Psoas muscle (tissue), 7 donors: ENCODE measurements at regions not wholly inside any gene's neighbourhood (a gene's known extent, or its start where the extent isn't known, plus 50 kb on each side); places are given as distances from the start of the nearest gene placed in this dataset.

Experiments
- ATAC-seq, 4 donors: fragments of 200-7000 bp; cut with Tn5 transposase; one replicate each; pipeline ENCODE4 v1.9.1; 2020; ENCODE audit warnings: moderate library complexity in 3 of 4, mild to moderate bottlenecking in 2 of 4
- DNase-seq, 2 donors: peaks; one replicate each; pipeline ENCODE4 v3.0.0-alpha.2; 2020
- H3K27ac ChIP-seq: fragments of 200-600 bp; one replicate; pipeline ENCODE4 v1.8.0; 2022
- H3K27me3 ChIP-seq, 3 donors: fragments of 200-600 bp in 1 of 3; one replicate each; pipeline versions ENCODE4 v1.6.1 to v1.8.0; 2013 to 2022; ENCODE audit warnings: low read length in 2 of 3, mild to moderate bottlenecking in 2 of 3, moderate library complexity in 1 of 3; ENCODE audit not compliant: insufficient read depth in 3 of 3
- H3K36me3 ChIP-seq, 2 donors: fragments of 200-600 bp in 1 of 2; one replicate each; pipeline versions ENCODE4 v1.6.1 to v1.8.0; 2013 to 2022; ENCODE audit warnings: low read depth in 1 of 2, mild to moderate bottlenecking in 1 of 2, moderate library complexity in 1 of 2; ENCODE audit not compliant: insufficient read depth in 1 of 2
- H3K4me1 ChIP-seq: fragments of 200-600 bp; one replicate; pipeline ENCODE4 v1.8.0; 2022
- H3K4me3 ChIP-seq: fragments of 200-600 bp; one replicate; pipeline ENCODE4 v1.8.0; 2022; ENCODE audit warnings: mild to moderate bottlenecking
- H3K9me3 ChIP-seq: fragments of 200-600 bp; one replicate; pipeline ENCODE4 v1.8.0; 2022
- CTCF ChIP-seq: fragments of 200-600 bp; IDR thresholded peaks from one replicate; pipeline ENCODE4 v1.8.0; 2022; ENCODE audit warnings: antibody characterized with exemption
- WGBS, 3 donors: extraction: QIAGEN DNeasy Blood & Tissue Kit; methylation state at CpG; one replicate each; pipeline versions ENCODE4 v1.1.6 to v1.1.7; 2013; 5-methylcytosine and 5-hydroxymethylcytosine counted together
- intact Hi-C, 2 donors: fragments of 100-400 bp; cut with DNase I; formaldehyde crosslinking; loops; one replicate each; pipeline versions ENCODE4 v1.11.0 to v1.14.2; 2022
- donor health status: healthy with polysubstance abuse.
- donor health status: DM: no; HTN: no; CAD: no; lungs with moderate emphysema.
- donor health status: Bipolar disorder and iron deficiency.
- donor health status: healthy.
- donor health status: DM: yes; HTN: yes; CAD: no.
- donor health status: DM: no; HTN: no; CAD: no.
- donor health status: DM: yes; HTN: yes; CAD: no.

- TF ChIP-seq CTCF = no peak
- H3K27ac ChIP-seq = no peak overlapping the region
- no peaks in the 10 kb centered on the region for H3K9me3 ChIP-seq
- no peak overlapping the region for H3K4me3 ChIP-seq
- no peak for ATAC-seq
- no peak for DNase-seq
- 50 to 62% (median 53%) methylated on average over 3 of the region's 3 CpGs for WGBS, 3 donors
- H3K36me3 ChIP-seq = no peaks in the 10 kb centered on the region
- H3K4me1 ChIP-seq = no peaks in the 10 kb centered on the region
- intact Hi-C loops = no loop called here
- peaks cover 0 to 3% (median 0%) of the 10 kb centered on the region in 3 donors for H3K27me3 ChIP-seq
Measured at GRCh38 chr10:62540389-62540788, 166.2 kb downstream of the ZNF365 start.

- no peak overlapping the region for H3K4me3 ChIP-seq
- no peaks in the 10 kb centered on the region for H3K36me3 ChIP-seq
- H3K27ac ChIP-seq = no peak overlapping the region
- peaks cover 0 to 3% (median 0%) of the 10 kb centered on the region in 3 donors for H3K27me3 ChIP-seq
- WGBS, 3 donors = 73 to 83% (median 79%) methylated on average over 7 of the region's 7 CpGs
- H3K4me1 ChIP-seq = no peaks in the 10 kb centered on the region
- ATAC-seq = no peak
- no peak for TF ChIP-seq CTCF
- intact Hi-C loops = no loop called here
- DNase-seq = peak in 1 of 2 donors; percentile 30
- no peaks in the 10 kb centered on the region for H3K9me3 ChIP-seq
Measured at GRCh38 chr10:62541811-62542210, 167.6 kb downstream of the ZNF365 start.

- TF ChIP-seq CTCF = no peak
- Histone ChIP-seq H3K9me3 (no peaks in the 10 kb centered on the region), H3K4me1 (no peaks in the 10 kb centered on the region), H3K27me3 (peaks cover 0 to 3% (median 0%) of the 10 kb centered on the region in 3 donors), H3K4me3 (no peak overlapping the region), H3K36me3 (no peaks in the 10 kb centered on the region), H3K27ac (no peak overlapping the region)
- 71 to 78% (median 76%) methylated on average over 9 of the region's 9 CpGs for WGBS, 3 donors
- DNase-seq = no peak
- intact Hi-C loops = no loop called here
- ATAC-seq = no peak
Measured at GRCh38 chr10:62543571-62544355, 169.6 kb downstream of the ZNF365 start.

GRCh38 chr10:62545160-62546066, 171.2 kb downstream of the ZNF365 start:
- peak; percentile 21 to 64 (median 51) for ATAC-seq
- DNase-seq = peak in 1 of 2 donors; percentile 15
- H3K36me3 ChIP-seq = no peaks in the 10 kb centered on the region
- H3K27ac ChIP-seq = peak overlapping the region; percentile 41
- WGBS, 3 donors = 69 to 80% (median 72%) methylated on average over 5 of the region's 5 CpGs
- H3K4me1 ChIP-seq = no peaks in the 10 kb centered on the region
- H3K9me3 ChIP-seq = no peaks in the 10 kb centered on the region
- no peak overlapping the region for H3K4me3 ChIP-seq
- H3K27me3 ChIP-seq = peaks cover 0 to 3% (median 0%) of the 10 kb centered on the region in 3 donors
- intact Hi-C loops = no loop called here
- no peak for TF ChIP-seq CTCF
